IMR-90 (cell line): ENCODE measurements at regions not wholly inside any gene's neighbourhood (a gene's known extent, or its start where the extent isn't known, plus 50 kb on each side); places are given as distances from the start of the nearest gene placed in this dataset.

Source experiments
- BHLHE40 ChIP-seq: fragments of 150-350 bp; IDR thresholded peaks from 2 replicates; pipeline ENCODE4 v1.6.1; 2016; ENCODE audit warnings: mild to moderate bottlenecking, low read depth, low read length
- CEBPB ChIP-seq: IDR thresholded peaks from 2 replicates; pipeline ENCODE4 v1.6.1; 2012; ENCODE audit warnings: low read depth, low read length, improper control_type of control experiment
- CTCF ChIP-seq: conservative IDR thresholded peaks from 2 replicates; pipeline ENCODE4 v1.5.1; 2012; ENCODE audit warnings: mild to moderate bottlenecking, low read depth, low read length, improper control_type of control experiment
- ELK1 ChIP-seq: fragments of 150-350 bp; IDR thresholded peaks from 2 replicates; pipeline ENCODE4 v1.6.1; 2016; ENCODE audit warnings: low read depth, mild to moderate bottlenecking, low read length, moderate library complexity, borderline replicate concordance
- MAZ ChIP-seq: IDR thresholded peaks from 2 replicates; pipeline ENCODE4 v1.6.1; 2012; ENCODE audit warnings: low read depth, mild to moderate bottlenecking, low read length, improper control_type of control experiment, moderate library complexity, borderline replicate concordance
- POLR2A ChIP-seq: IDR thresholded peaks from 2 replicates; pipeline ENCODE4 v1.6.1; 2012; ENCODE audit warnings: mild to moderate bottlenecking, low read depth, low read length
- RAD21 ChIP-seq: IDR thresholded peaks from 2 replicates; pipeline ENCODE4 v1.6.1; 2012; ENCODE audit warnings: low read length, improper control_type of control experiment
- RFX5 ChIP-seq: IDR thresholded peaks from 2 replicates; pipeline ENCODE4 v1.8.0; 2012; ENCODE audit warnings: low read depth, mild to moderate bottlenecking, low read length, moderate library complexity

- TF ChIP-seq CTCF = no peak
- TF ChIP-seq BHLHE40 = no peak
- TF ChIP-seq POLR2A = no peak
- TF ChIP-seq ELK1 = no peak
- no peak for TF ChIP-seq RAD21
- TF ChIP-seq RFX5 = no peak
- TF ChIP-seq CEBPB = no peak
- TF ChIP-seq MAZ = no peak
These were observed 439.4 kb upstream of the RBMS3 start for GRCh38 chr3:28841441-28841840.
